HepG2 (cell line): ENCODE measurements at regions not wholly inside any gene's neighbourhood (a gene's known extent, or its start where the extent isn't known, plus 50 kb on each side); places are given as distances from the start of the nearest gene placed in this dataset.

Experiments
- ATAC-seq: fragments of 200-7000 bp; cut with Tn5 transposase; 3 replicates; pipeline ENCODE4 v1.9.1; 2020; ENCODE audit warnings: mild to moderate bottlenecking, moderate library complexity
- BruUV-seq: library from RNA; stranded (reverse); fragments of 400-500 nt; replicated peaks from 2 replicates; lab custom pipeline; 2021; lab: Mats Ljungman, UMichigan
- CTCF ChIA-PET: fragments of 300-600 bp; formaldehyde crosslinking; extraction: SDS; loops from one replicate; lab custom pipeline; 2021; ENCODE audit warnings: low total read pairs, inconsistent platforms, low intra/inter-chr PET ratio; lab: Yijun Ruan, JAX
- POLR2A ChIA-PET: fragments of 350-600 bp; sonication (Branson Sonifier 250); formaldehyde crosslinking; loops from one replicate; lab custom pipeline; 2020; ENCODE audit warnings: antibody characterized with exemption, inconsistent platforms; lab: Yijun Ruan, JAX
- DNase-seq: peaks from one replicate; pipeline ENCODE4 v3.0.0-alpha.2; 2015; ENCODE audit warnings: low spot score
- FAIRE-seq: peaks from 3 replicates; lab custom pipeline; 2011; peaks lifted over from hg19 to GRCh38; lab: Jason Lieb, UNC
- H2AFZ ChIP-seq: one replicate; pipeline ENCODE4 v1.6.1; 2011; ENCODE audit warnings: low read length, inconsistent platforms
- H3K27ac ChIP-seq: fragments of 300-600 bp; 3 replicates; pipeline ENCODE4 v1.8.0; 2011; ENCODE audit warnings: mixed run types, mild to moderate bottlenecking, mixed read lengths, low read length, inconsistent platforms; ENCODE audit not compliant: insufficient read depth; ENCODE audit errors: extremely low read length
- H3K27me3 ChIP-seq, 2 experiments: fragments of 200-600 bp in 1 of 2; 2 replicates in 1 of 2; 3 replicates in 1 of 2; pipeline versions ENCODE4 v1.6.0 to v1.8.0; 2011; ENCODE audit warnings: low read length in 2 of 2, mild to moderate bottlenecking in 2 of 2, moderate library complexity in 2 of 2, inconsistent platforms in 1 of 2; ENCODE audit not compliant: insufficient read depth in 2 of 2, control insufficient read depth in 1 of 2
- H3K36me3 ChIP-seq, 2 experiments: fragments of 200-600 bp in 1 of 2; replicated peaks in 1 of 2; 2 replicates in 1 of 2; 3 replicates in 1 of 2; pipeline versions ENCODE4 v1.5.1 to v1.8.0; 2011; ENCODE audit warnings: low read length in 2 of 2, inconsistent platforms in 1 of 2; ENCODE audit not compliant: insufficient read depth in 2 of 2, control insufficient read depth in 1 of 2
- H3K4me1 ChIP-seq: 2 replicates; pipeline ENCODE4 v1.5.1; 2012; ENCODE audit warnings: low read length, inconsistent platforms; ENCODE audit not compliant: insufficient read depth
- H3K4me2 ChIP-seq: 2 replicates; pipeline ENCODE4 v1.6.0; 2011; ENCODE audit warnings: low read depth, low read length, inconsistent platforms
- H3K4me3 ChIP-seq, 3 experiments: fragments of 200-600 bp in 1 of 3; sonication (generic), shearing (Covaris generic) in 1 of 3; replicated peaks in 1 of 3; 2 replicates each; pipeline ENCODE4 v1.5.1; 2011 to 2016; ENCODE audit warnings: low read length in 3 of 3, inconsistent platforms in 2 of 3, low read depth in 2 of 3, mild to moderate bottlenecking in 2 of 3, control low read depth in 1 of 3, mixed read lengths in 1 of 3; ENCODE audit not compliant: insufficient read depth in 1 of 3
- H3K79me2 ChIP-seq: one replicate; pipeline ENCODE4 v1.6.1; 2011; ENCODE audit warnings: low read length, inconsistent platforms; ENCODE audit not compliant: insufficient read depth
- H3K9ac ChIP-seq: 2 replicates; pipeline ENCODE4 v1.6.0; 2011; ENCODE audit warnings: mild to moderate bottlenecking, low read depth, low read length, inconsistent platforms; ENCODE audit not compliant: insufficient read depth
- H3K9me3 ChIP-seq: 2 replicates; pipeline ENCODE4 v1.5.1; 2012; ENCODE audit warnings: mild to moderate bottlenecking, low read length
- H4K20me1 ChIP-seq: 2 replicates; pipeline ENCODE4 v1.6.0; 2011; ENCODE audit warnings: inconsistent platforms, mild to moderate bottlenecking, low read length, moderate library complexity; ENCODE audit not compliant: insufficient read depth
- FOXK1 ChIP-seq: sonication (generic); formaldehyde crosslinking; IDR thresholded peaks from 2 replicates; pipeline ENCODE4 v1.4.0; 2020; ENCODE audit warnings: low read depth, missing genetic modification reagents, borderline replicate concordance
- KLF16 ChIP-seq, 2 experiments: sonication (generic) in 1 of 2; formaldehyde crosslinking in 1 of 2; IDR thresholded peaks; 2 replicates each; pipeline versions ENCODE4 v1.6.1 to v1.8.0; 2016 to 2023; ENCODE audit warnings: missing genetic modification reagents in 2 of 2, missing compliant biosample characterization in 1 of 2
- MEIS1 ChIP-seq: sonication (generic); formaldehyde crosslinking; IDR thresholded peaks from 2 replicates; pipeline ENCODE4 v1.9.0; 2021; ENCODE audit warnings: mild to moderate bottlenecking, missing genetic modification reagents, moderate library complexity, borderline replicate concordance
- PAF1 ChIP-seq: IDR thresholded peaks from 2 replicates; pipeline ENCODE4 v1.6.1; 2016; ENCODE audit warnings: missing genetic modification reagents, missing compliant biosample characterization
- POGZ ChIP-seq: sonication (generic); formaldehyde crosslinking; IDR thresholded peaks from 2 replicates; pipeline ENCODE4 v1.4.0; 2020; ENCODE audit warnings: mild to moderate bottlenecking, missing genetic modification reagents
- ZNF234 ChIP-seq: sonication (generic); formaldehyde crosslinking; conservative IDR thresholded peaks from 2 replicates; pipeline ENCODE4 v1.5.1; 2020; ENCODE audit warnings: mild to moderate bottlenecking, missing genetic modification reagents
- ZNF329 ChIP-seq: sonication (generic); formaldehyde crosslinking; IDR thresholded peaks from 2 replicates; pipeline ENCODE4 v1.9.0; 2021; ENCODE audit warnings: low read depth, mild to moderate bottlenecking, missing genetic modification reagents
- ZNF615 ChIP-seq: sonication (generic); formaldehyde crosslinking; IDR thresholded peaks from 2 replicates; pipeline ENCODE4 v1.5.0; 2020; ENCODE audit warnings: mild to moderate bottlenecking, missing genetic modification reagents, borderline replicate concordance
- in situ Hi-C: cut with HindIII; loops from 2 replicates; pipeline ENCODE4 v1.10.0; 2017; ENCODE audit warnings: low pct_unique_long_range_greater_than_20kb; ENCODE audit not compliant: extremely low pct_ligation_motif_present
- intact Hi-C: fragments of 100-400 bp; cut with micrococcal nuclease; formaldehyde crosslinking; loops from one replicate; pipeline ENCODE4 v1.10.0; 2022; ENCODE audit not compliant: unreplicated experiment
- TF ChIP-seq, protein P1 (sequence below): sonication (generic); formaldehyde crosslinking; IDR thresholded peaks from 2 replicates; pipeline ENCODE4 v1.9.0; 2021; ENCODE audit warnings: mild to moderate bottlenecking, missing genetic modification reagents
- TF ChIP-seq, protein P2 (sequence below): sonication (generic); formaldehyde crosslinking; IDR thresholded peaks from 2 replicates; pipeline ENCODE4 v1.4.0; 2020; ENCODE audit warnings: mild to moderate bottlenecking, missing genetic modification reagents
- TF ChIP-seq, protein P3 (sequence below): sonication (generic); formaldehyde crosslinking; IDR thresholded peaks from 2 replicates; pipeline ENCODE4 v1.4.0; 2020; ENCODE audit warnings: missing genetic modification reagents
- TF ChIP-seq, protein P4 (sequence below): sonication (generic); formaldehyde crosslinking; IDR thresholded peaks from 2 replicates; pipeline ENCODE4 v1.5.0; 2020; ENCODE audit warnings: mild to moderate bottlenecking, missing genetic modification reagents
- TF ChIP-seq, protein P5 (sequence below), 2 experiments: fragments of 450-650 bp in 1 of 2; sonication (generic) in 1 of 2; formaldehyde crosslinking; IDR thresholded peaks; 2 replicates each; pipeline versions ENCODE4 v1.5.0 to v1.8.0; 2020 to 2022; ENCODE audit warnings: mild to moderate bottlenecking in 1 of 2, missing genetic modification reagents in 1 of 2

DNA sequence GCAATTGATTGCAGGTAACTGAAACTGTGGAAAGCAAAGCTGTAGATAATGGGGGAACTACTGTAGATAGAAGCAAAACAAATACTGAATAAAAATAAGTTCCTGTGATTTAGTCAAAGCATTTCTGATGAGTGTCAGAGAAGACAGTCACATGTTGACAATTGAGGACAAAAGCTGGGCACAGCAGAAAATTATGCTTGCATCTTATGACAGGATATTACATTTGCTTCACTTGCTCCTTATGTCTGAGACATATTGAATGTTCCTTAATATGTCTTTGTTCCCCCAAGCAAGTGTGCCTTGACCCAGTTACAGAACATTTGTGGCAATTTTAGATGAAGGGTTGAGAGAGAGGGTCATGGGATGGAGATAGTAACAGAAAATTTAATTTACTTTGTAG lies 526.0 kb upstream of the B3GALT2 start:
- no peaks in the 10 kb centered on the region for H3K36me3 ChIP-seq
- FAIRE-seq (no peak), DNase-seq (no peak), ATAC-seq (no peak)
- no TSS peak for BruUV-seq
- no peaks in the 10 kb centered on the region for H3K79me2 ChIP-seq
- H3K4me2 ChIP-seq: no peak overlapping the region
- no peak overlapping the region for H2AFZ ChIP-seq
- H4K20me1 ChIP-seq: no peaks in the 10 kb centered on the region
- no peaks in the 10 kb centered on the region for H3K27me3 ChIP-seq
- H3K4me3 ChIP-seq: no peak overlapping the region
- no peaks in the 10 kb centered on the region for H3K4me1 ChIP-seq
- no peak overlapping the region for H3K27ac ChIP-seq
- no peaks in the 10 kb centered on the region for H3K9me3 ChIP-seq
- in situ Hi-C loops: no loop called here
- intact Hi-C loops: no loop called here
- H3K9ac ChIP-seq: no peak overlapping the region
- ChIA-PET CTCF (no interaction called here), POLR2A (no interaction called here)
- TF ChIP-seq ZNF234 (no peak), PAF1 (no peak), ZNF329 (CRISPR knock-in tag) (no peak), FOXK1 (no peak), POGZ (CRISPR knock-in tag) (no peak), KLF16 (CRISPR knock-in tag; IDR thresholded peaks at IDR 0.05) (no peak), MEIS1 (CRISPR knock-in tag) (no peak), ZNF615 (CRISPR knock-in tag) (no peak)
- TF ChIP-seq, protein P1, sequence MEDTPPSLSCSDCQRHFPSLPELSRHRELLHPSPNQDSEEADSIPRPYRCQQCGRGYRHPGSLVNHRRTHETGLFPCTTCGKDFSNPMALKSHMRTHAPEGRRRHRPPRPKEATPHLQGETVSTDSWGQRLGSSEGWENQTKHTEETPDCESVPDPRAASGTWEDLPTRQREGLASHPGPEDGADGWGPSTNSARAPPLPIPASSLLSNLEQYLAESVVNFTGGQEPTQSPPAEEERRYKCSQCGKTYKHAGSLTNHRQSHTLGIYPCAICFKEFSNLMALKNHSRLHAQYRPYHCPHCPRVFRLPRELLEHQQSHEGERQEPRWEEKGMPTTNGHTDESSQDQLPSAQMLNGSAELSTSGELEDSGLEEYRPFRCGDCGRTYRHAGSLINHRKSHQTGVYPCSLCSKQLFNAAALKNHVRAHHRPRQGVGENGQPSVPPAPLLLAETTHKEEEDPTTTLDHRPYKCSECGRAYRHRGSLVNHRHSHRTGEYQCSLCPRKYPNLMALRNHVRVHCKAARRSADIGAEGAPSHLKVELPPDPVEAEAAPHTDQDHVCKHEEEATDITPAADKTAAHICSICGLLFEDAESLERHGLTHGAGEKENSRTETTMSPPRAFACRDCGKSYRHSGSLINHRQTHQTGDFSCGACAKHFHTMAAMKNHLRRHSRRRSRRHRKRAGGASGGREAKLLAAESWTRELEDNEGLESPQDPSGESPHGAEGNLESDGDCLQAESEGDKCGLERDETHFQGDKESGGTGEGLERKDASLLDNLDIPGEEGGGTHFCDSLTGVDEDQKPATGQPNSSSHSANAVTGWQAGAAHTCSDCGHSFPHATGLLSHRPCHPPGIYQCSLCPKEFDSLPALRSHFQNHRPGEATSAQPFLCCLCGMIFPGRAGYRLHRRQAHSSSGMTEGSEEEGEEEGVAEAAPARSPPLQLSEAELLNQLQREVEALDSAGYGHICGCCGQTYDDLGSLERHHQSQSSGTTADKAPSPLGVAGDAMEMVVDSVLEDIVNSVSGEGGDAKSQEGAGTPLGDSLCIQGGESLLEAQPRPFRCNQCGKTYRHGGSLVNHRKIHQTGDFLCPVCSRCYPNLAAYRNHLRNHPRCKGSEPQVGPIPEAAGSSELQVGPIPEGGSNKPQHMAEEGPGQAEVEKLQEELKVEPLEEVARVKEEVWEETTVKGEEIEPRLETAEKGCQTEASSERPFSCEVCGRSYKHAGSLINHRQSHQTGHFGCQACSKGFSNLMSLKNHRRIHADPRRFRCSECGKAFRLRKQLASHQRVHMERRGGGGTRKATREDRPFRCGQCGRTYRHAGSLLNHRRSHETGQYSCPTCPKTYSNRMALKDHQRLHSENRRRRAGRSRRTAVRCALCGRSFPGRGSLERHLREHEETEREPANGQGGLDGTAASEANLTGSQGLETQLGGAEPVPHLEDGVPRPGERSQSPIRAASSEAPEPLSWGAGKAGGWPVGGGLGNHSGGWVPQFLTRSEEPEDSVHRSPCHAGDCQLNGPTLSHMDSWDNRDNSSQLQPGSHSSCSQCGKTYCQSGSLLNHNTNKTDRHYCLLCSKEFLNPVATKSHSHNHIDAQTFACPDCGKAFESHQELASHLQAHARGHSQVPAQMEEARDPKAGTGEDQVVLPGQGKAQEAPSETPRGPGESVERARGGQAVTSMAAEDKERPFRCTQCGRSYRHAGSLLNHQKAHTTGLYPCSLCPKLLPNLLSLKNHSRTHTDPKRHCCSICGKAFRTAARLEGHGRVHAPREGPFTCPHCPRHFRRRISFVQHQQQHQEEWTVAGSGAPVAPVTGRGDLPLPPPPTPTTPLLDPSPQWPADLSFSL (CRISPR knock-in tag): no peak
- TF ChIP-seq, protein P2, sequence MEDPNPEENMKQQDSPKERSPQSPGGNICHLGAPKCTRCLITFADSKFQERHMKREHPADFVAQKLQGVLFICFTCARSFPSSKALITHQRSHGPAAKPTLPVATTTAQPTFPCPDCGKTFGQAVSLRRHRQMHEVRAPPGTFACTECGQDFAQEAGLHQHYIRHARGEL: no peak
- TF ChIP-seq, protein P3, sequence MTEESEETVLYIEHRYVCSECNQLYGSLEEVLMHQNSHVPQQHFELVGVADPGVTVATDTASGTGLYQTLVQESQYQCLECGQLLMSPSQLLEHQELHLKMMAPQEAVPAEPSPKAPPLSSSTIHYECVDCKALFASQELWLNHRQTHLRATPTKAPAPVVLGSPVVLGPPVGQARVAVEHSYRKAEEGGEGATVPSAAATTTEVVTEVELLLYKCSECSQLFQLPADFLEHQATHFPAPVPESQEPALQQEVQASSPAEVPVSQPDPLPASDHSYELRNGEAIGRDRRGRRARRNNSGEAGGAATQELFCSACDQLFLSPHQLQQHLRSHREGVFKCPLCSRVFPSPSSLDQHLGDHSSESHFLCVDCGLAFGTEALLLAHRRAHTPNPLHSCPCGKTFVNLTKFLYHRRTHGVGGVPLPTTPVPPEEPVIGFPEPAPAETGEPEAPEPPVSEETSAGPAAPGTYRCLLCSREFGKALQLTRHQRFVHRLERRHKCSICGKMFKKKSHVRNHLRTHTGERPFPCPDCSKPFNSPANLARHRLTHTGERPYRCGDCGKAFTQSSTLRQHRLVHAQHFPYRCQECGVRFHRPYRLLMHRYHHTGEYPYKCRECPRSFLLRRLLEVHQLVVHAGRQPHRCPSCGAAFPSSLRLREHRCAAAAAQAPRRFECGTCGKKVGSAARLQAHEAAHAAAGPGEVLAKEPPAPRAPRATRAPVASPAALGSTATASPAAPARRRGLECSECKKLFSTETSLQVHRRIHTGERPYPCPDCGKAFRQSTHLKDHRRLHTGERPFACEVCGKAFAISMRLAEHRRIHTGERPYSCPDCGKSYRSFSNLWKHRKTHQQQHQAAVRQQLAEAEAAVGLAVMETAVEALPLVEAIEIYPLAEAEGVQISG (CRISPR knock-in tag): no peak
- TF ChIP-seq, protein P4, sequence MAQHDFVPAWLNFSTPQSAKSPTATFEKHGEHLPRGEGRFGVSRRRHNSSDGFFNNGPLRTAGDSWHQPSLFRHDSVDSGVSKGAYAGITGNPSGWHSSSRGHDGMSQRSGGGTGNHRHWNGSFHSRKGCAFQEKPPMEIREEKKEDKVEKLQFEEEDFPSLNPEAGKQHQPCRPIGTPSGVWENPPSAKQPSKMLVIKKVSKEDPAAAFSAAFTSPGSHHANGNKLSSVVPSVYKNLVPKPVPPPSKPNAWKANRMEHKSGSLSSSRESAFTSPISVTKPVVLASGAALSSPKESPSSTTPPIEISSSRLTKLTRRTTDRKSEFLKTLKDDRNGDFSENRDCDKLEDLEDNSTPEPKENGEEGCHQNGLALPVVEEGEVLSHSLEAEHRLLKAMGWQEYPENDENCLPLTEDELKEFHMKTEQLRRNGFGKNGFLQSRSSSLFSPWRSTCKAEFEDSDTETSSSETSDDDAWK (CRISPR knock-in tag): no peak
- TF ChIP-seq, protein P5, sequence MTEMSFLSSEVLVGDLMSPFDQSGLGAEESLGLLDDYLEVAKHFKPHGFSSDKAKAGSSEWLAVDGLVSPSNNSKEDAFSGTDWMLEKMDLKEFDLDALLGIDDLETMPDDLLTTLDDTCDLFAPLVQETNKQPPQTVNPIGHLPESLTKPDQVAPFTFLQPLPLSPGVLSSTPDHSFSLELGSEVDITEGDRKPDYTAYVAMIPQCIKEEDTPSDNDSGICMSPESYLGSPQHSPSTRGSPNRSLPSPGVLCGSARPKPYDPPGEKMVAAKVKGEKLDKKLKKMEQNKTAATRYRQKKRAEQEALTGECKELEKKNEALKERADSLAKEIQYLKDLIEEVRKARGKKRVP (CRISPR knock-in tag; IDR thresholded peaks at IDR 0.05): no peak
